IMR-90 (cell line): ENCODE measurements at regions not wholly inside any gene's neighbourhood (a gene's known extent, or its start where the extent isn't known, plus 50 kb on each side); places are given as distances from the start of the nearest gene placed in this dataset.

Experiments
- BHLHE40 ChIP-seq: fragments of 150-350 bp; IDR thresholded peaks from 2 replicates; pipeline ENCODE4 v1.6.1; 2016; ENCODE audit warnings: mild to moderate bottlenecking, low read depth, low read length
- CTCF ChIP-seq: conservative IDR thresholded peaks from 2 replicates; pipeline ENCODE4 v1.5.1; 2012; ENCODE audit warnings: mild to moderate bottlenecking, low read depth, low read length, improper control_type of control experiment
- FOS ChIP-seq: fragments of 150-350 bp; IDR thresholded peaks from 2 replicates; pipeline ENCODE4 v1.6.1; 2016; ENCODE audit warnings: low read depth, low read length
- MAZ ChIP-seq: IDR thresholded peaks from 2 replicates; pipeline ENCODE4 v1.6.1; 2012; ENCODE audit warnings: low read depth, mild to moderate bottlenecking, low read length, improper control_type of control experiment, moderate library complexity, borderline replicate concordance
- NFE2L2 ChIP-seq: fragments of 150-350 bp; IDR thresholded peaks from 2 replicates; pipeline ENCODE4 v1.6.1; 2016; ENCODE audit warnings: low read depth, mild to moderate bottlenecking, low read length
- POLR2A ChIP-seq: IDR thresholded peaks from 2 replicates; pipeline ENCODE4 v1.6.1; 2012; ENCODE audit warnings: mild to moderate bottlenecking, low read depth, low read length
- RAD21 ChIP-seq: IDR thresholded peaks from 2 replicates; pipeline ENCODE4 v1.6.1; 2012; ENCODE audit warnings: low read length, improper control_type of control experiment
- RCOR1 ChIP-seq: IDR thresholded peaks from 2 replicates; pipeline ENCODE4 v1.6.1; 2012; ENCODE audit warnings: mild to moderate bottlenecking, low read length, improper control_type of control experiment; ENCODE audit not compliant: insufficient replicate concordance
- SMC3 ChIP-seq: fragments of 150-350 bp; IDR thresholded peaks from 2 replicates; pipeline ENCODE4 v1.6.1; 2016; ENCODE audit warnings: low read depth, mild to moderate bottlenecking, antibody characterized with exemption, low read length, moderate library complexity
- USF2 ChIP-seq: fragments of 150-350 bp; IDR thresholded peaks from 2 replicates; pipeline ENCODE4 v1.6.1; 2017; ENCODE audit warnings: mild to moderate bottlenecking, antibody characterized with exemption, low read length, low read depth

- no peak for TF ChIP-seq POLR2A
- TF ChIP-seq CTCF, result no peak
- TF ChIP-seq USF2, result no peak
- TF ChIP-seq BHLHE40, result no peak
- no peak for TF ChIP-seq RCOR1
- no peak for TF ChIP-seq RAD21
- TF ChIP-seq NFE2L2, result no peak
- TF ChIP-seq MAZ, result no peak
- TF ChIP-seq FOS, result no peak
- no peak for TF ChIP-seq SMC3
Measured at GRCh38 chr13:44017756-44018309, 138.1 kb downstream of the LACC1 start.
